NCI-H82 treated with DMSO at 0.1 percent for 48 hours (cell line): ENCODE measurements at regions not wholly inside any gene's neighbourhood (a gene's known extent, or its start where the extent isn't known, plus 50 kb on each side); places are given as distances from the start of the nearest gene placed in this dataset.
"Not testable (repeated sequence)": the region's sequence is repeated elsewhere in the genome, so short reads cannot be mapped to it uniquely, and the experiment has no call there.

ENCODE experiments used
- DNase-seq: peaks from one replicate; lab custom pipeline; 2025; ENCODE audit not compliant: unreplicated experiment; lab: John Stamatoyannopoulos, UW

DNA sequence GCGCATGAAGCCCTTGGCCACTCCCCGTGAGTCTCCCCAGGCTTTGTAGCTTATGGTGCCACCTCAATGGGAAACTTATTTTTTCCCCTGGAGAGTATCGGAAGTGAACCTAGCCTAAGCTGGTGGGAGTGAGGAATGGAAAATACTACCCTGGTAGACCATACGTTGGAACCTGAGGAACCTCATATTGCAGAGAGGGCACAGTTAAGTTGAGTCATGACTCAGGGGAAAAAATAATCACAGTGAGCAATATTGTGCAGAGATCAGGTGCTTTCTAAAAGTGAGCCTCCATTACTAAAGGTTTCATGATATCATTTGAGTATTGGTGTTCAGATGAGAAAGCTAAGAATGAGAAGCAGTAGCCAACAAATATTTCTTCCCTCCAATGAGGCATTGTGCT, 360.5 kb upstream of the NT5C1B start:
- DNase-seq = no peak

- no peak for DNase-seq
Observed at GRCh38 chr2:18940184-18940583, 350.8 kb upstream of the NT5C1B start.

- DNase-seq = not testable (repeated sequence)
Observed at GRCh38 chr2:18939740-18940139, 350.4 kb upstream of the NT5C1B start.

GRCh38 chr2:18934886-18935285, 345.5 kb upstream of the NT5C1B start:
- no peak for DNase-seq

DNA sequence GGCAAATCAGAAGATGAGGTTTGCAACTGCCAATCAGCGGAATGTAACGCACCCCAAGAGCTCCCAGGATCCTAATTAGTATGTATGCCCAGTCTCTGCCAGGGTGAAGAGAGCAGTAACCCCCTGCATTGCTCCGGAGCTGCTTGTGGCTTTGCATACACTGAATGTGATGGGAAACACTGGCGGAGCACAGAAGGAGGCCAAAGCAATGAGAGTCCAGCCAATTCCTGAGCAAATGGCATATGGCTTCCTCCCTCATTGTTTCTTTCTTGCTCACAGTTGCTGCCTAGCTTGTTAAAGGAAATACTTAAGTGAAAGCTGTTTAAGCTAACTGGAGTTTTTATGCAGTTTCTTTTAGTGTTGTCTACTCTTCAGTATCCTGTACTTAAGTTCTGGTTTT, 343.5 kb upstream of the NT5C1B start:
- DNase-seq = no peak

DNA sequence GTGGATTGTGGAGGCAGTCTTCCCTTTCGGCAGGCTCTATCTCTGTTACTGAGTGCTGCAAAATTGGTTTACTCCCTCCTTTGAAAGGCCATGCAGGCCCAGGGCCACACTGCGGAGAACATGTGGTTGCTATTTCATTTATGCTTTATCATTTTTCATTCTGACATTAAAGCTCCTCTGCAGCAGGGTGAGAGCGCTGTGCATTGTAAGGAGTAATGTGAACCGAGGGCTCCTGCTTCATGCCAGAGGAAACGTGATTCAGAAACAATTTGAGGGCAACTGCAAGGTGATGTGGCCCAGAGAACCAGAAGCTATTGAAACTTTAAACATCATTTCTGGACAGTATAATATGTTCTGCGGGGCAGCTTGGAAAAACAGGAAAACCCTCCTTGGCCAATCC, 341.6 kb upstream of the NT5C1B start:
- no peak for DNase-seq

DNA sequence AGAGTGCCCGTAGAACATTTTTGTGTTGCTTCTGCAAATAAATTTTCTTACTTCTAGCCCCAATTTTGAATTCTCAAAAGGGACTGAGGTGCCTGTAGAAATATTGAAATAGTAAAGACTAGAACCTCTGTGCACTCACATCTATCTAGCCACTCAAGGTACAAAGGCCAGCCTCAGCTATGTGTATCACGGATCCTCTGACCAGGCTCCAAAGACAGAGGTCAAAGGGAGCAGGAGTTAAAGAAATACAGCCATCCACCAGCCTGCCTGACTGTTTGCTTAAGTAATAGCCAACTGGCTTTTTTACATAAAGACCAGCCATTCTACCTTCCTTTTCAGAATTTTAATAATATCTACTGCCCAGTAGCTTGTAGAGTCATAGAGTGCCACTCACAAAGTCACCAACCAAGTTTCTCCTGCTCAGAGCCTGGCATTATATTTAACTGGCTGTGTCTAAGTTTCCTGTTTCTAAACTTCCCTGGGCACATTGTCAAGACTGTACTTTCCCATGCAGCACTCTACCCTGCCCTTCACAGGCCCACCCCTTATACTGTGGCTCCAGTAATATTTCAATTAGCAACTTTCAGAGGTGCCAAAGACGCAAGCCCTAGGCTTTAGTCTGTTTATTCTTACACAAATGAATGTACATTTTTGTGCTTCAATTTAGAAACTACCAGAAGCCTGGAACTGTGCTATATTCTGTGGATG, 338.3 kb upstream of the NT5C1B start:
- no peak for DNase-seq

DNA sequence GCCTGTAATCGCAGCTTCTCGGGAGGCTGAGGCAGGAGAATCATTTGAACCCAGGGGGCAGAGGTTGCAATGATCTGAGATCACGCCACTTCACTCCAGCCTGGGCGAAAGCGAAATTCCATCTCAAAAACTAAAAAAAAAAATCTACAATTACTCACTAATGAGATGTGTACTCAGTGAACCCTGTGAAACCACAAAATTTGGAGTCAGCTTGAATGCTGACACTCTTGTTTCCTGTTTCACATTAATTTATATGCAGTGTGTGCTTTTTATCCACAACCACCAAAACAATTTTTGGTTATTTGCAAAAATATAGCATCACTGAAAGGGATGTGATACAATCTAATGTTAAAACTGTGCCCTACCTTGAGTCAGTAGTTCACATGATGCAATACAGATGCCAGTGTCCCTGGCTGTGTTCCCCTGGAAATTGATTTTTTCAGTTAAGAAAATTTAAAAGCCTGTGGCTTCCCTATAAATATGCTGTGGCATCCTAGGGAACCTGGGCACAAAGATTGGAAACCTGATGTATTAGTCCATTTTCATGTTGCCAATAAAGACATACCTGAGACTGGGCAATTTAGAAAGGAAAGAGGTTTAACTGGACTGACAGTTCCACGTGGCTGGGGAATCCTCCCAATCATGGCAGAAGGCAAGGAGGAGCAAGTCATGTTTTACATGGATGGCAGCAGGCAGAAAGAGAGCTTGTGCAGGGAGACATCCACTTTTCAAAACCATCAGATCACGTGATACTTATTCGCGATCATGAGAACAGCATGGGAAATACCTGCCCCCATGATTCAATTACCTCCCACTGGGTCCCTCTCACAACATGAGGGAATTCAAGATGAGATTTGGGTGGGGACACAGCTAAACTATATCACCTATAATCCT, 337.5 kb upstream of the NT5C1B start:
- DNase-seq = no peak

DNA sequence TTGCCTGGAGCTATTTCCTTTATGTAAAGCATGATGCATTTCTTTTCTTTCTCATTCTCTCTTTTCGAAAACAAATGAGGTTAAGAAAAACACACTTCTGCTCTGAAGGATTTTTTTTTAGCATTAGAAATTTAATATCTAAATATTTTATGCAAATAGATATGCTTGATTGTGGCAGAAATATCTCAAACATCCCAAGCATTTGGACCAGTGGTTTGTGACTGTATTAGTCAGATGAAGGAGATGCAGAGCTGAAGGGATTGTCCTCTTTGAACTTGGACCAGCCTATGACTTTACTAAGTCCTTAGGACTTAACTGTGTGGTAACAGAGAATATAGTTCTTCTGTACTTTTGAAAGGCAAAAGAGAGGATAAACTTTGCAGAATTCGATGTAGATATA, 335.9 kb upstream of the NT5C1B start:
- no peak for DNase-seq

DNA sequence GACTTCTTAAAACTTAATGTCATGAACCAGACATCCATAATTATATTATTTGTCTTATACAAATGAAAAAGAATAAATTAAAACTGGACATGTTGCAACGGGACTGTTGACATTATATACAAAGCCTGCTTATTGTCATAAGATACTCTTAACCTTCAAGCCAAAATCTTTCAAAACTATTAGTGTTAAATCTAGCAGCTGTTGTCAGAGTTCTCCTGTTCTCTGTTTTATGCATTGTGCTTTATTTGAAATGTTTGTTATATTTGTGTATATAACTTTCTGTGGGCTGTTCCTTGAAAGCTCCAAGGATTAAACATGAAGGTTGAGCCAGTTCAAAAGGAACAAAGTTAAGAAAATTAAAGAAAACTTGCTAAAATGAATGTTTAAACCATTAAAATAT, 335.5 kb upstream of the NT5C1B start:
- no peak for DNase-seq

- DNase-seq = no peak
Observed at GRCh38 chr2:18924386-18924785, 335.0 kb upstream of the NT5C1B start.

GRCh38 chr2:18922276-18922675, 332.9 kb upstream of the NT5C1B start:
- no peak for DNase-seq

DNA sequence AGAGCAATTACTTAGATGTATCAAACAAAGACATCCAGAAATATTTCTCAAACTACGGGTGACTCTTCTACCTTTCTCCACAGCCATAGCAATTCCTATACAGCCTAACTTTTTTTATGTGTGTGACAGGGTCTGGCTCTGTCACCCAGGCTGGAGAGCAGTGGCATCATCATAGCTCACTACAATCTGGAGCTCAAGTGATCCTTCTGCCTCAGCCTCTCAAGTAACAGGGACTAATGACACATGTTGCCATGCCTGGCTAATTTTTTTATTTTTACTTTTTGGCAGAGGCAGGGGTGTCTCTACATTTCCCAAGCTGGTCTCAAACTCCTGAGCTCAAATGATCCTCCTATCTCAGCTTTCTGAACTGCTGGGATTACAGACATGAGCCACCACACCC, 328.9 kb upstream of the NT5C1B start:
- DNase-seq = no peak

DNA sequence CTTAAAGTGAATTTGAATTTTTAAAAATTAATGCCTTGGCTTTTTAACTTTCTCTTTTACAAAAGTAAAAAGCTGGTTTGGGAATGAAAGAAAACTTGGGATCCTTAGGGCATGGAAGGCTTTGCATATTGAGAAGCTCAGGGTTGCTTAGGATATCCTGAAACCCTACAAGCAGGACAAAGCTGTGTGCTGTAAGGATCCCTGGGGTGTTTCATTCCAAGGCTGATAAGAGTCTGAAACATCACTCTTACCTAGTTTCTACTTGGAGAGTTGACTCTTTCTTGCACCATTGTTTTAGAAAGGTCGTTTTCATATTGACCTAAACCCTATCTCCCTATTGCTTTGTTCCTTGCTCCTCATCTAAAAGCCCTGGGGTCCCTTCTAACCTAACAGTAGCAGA, 325.9 kb upstream of the NT5C1B start:
- no peak for DNase-seq

GRCh38 chr2:18913512-18913911, 324.1 kb upstream of the NT5C1B start:
- no peak for DNase-seq

DNA sequence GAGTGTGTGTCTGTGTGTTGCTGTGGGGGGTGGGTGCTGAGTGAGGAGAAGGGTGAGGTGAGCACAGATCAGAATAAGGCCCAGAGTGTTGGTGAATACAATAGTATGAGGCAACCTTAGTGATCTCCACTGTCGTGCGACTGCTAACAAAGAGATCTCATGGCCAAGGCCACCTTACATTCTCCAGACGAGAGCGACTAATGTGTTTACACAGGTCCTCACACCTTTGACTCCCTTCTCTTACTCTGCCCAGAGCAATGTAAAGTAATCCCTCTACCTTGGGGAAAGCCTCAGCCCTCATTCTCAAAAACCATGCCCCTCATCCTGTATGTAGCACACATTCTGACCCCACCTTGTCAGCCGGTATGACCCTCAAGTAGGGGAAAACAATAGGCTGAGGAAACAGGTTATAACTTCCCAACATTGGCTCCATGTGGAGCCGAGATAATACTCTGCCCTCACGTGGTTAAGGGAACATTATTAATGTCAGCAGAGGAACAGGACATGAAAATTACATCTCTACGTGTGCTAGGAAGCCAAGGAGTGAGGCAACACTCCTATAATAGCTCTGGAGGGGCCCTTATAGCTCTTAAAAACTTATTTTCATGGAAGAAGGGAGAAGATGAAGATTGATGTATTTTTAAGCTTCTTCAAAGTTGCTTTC, 323.0 kb upstream of the NT5C1B start:
- DNase-seq = no peak

DNA sequence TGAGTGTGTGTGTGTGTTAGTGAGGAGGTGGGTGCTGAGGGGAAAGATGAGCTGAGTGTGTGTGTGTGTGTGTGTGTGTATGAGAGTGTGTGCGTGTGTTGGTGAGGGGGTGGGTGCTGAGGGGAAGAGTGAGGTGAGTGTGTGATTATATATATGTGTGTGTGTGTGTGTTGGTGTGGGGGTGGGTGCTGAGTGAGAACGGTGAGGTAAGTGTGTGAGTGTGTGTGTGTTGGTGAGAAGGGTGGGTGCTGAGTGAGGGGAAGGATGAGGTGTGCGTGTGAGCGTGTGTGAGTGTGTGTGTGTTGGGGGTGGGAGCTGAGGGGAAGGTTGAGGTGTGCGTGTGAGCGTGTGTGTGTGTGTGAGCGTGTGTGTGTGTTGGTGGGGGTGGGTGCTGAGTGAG, 322.0 kb upstream of the NT5C1B start:
- no peak for DNase-seq

- DNase-seq = no peak
Observed at GRCh38 chr2:18910843-18911242, 321.5 kb upstream of the NT5C1B start.

DNA sequence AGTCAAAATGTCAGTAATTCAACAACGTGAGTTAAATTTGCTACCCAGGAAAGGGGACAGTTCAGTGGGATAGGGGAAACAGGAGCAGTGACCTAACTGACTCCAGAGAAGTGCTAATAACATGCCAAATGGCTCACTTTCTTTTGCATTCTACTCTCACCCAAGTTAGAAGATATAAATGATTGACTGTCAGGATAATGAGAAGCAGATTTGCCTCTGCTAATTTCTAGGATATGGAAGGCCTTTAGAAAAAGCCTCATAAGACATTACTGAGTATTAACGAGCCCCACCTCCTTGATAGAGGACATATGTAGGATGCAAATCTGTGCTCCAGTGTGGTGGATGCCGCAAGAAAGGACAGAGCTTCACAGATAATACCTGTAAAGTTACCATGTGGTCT, 318.6 kb upstream of the NT5C1B start:
- no peak for DNase-seq

DNA sequence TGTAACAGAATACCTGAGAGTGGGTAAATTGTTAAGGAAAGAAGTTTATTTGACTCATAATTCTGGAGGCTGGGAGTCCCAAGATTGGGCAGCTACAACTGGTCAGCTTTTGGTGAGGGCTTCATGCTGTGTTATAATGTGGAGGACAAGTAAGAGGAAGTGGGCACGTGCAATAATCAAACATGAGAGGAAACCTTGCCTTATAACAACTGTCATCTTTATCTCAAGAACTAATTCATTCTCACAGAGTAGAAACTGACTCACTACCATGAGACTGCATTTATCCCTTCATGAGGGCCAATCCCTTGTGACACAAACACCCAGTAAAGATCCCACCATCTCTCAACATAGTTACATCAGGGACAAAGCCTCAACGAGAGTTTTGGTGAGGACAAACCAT, 318.1 kb upstream of the NT5C1B start:
- DNase-seq = no peak

GRCh38 chr2:18903750-18904149, 314.4 kb upstream of the NT5C1B start:
- DNase-seq = no peak

DNA sequence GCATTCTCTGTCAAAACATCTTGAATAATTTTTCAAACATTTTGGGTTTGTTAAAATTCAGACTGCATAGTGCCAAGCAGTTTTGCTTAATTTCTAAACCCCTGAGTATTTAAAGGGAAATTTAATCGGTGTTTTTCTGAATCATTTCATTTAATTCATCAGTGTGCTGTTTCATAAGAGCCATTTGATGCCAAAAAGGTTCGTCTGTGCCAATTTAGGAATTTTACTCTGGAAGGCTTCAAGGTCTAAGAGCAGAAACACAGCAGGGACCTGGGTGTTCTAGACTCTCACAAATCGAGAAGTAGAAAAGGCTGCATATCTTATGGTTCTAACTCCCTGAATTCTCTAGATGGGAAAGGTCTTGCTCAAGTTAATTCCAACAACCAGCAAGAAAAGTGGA, 311.9 kb upstream of the NT5C1B start:
- no peak for DNase-seq
